DND-41 (cell line): ENCODE measurements at regions not wholly inside any gene's neighbourhood (a gene's known extent, or its start where the extent isn't known, plus 50 kb on each side); places are given as distances from the start of the nearest gene placed in this dataset.

Experiments
- ATAC-seq: fragments of 200-7000 bp; cut with Tn5 transposase; 3 replicates; pipeline ENCODE4 v1.9.1; 2021; ENCODE audit warnings: low read depth; ENCODE audit not compliant: insufficient read depth
- DNase-seq: peaks from one replicate; pipeline ENCODE4 v3.0.0-alpha.2; 2020
- H2AFZ ChIP-seq: 2 replicates; pipeline ENCODE4 v1.6.0; 2012; ENCODE audit warnings: low read depth, low read length
- H3K27ac ChIP-seq: 2 replicates; pipeline ENCODE4 v1.5.1; 2012; ENCODE audit warnings: low read length, inconsistent platforms
- H3K27me3 ChIP-seq: fragments of 200-600 bp; sonication (generic); 2 replicates; pipeline ENCODE4 v1.6.0; 2012; ENCODE audit warnings: low read length, mild to moderate bottlenecking, inconsistent platforms; ENCODE audit not compliant: insufficient read depth, poor library complexity
- H3K36me3 ChIP-seq: 2 replicates; pipeline ENCODE4 v1.5.1; 2012; ENCODE audit warnings: low read length, inconsistent platforms; ENCODE audit not compliant: insufficient read depth
- H3K4me1 ChIP-seq: 2 replicates; pipeline ENCODE4 v1.5.1; 2012; ENCODE audit warnings: mild to moderate bottlenecking, low read length; ENCODE audit not compliant: insufficient read depth
- H3K4me2 ChIP-seq: 2 replicates; pipeline ENCODE4 v1.6.0; 2012; ENCODE audit warnings: mild to moderate bottlenecking, moderate library complexity, low read length, inconsistent platforms; ENCODE audit not compliant: insufficient read depth
- H3K4me3 ChIP-seq, 2 experiments: fragments of 200-600 bp in 1 of 2; shearing (Covaris generic) in 1 of 2; 2 replicates each; pipeline ENCODE4 v1.5.1; 2012 to 2016; ENCODE audit warnings: inconsistent platforms in 2 of 2, low read length in 2 of 2, mild to moderate bottlenecking in 2 of 2, low read depth in 1 of 2, moderate library complexity in 1 of 2
- H3K79me2 ChIP-seq: 2 replicates; pipeline ENCODE4 v1.6.0; 2012; ENCODE audit warnings: low read length, inconsistent platforms; ENCODE audit not compliant: insufficient read depth
- H3K9ac ChIP-seq: 2 replicates; pipeline ENCODE4 v1.6.0; 2012; ENCODE audit warnings: low read depth, mild to moderate bottlenecking, inconsistent platforms, low read length, moderate library complexity
- H3K9me3 ChIP-seq: 2 replicates; pipeline ENCODE4 v1.5.1; 2012; ENCODE audit warnings: low read length, moderate library complexity, mild to moderate bottlenecking, inconsistent platforms; ENCODE audit not compliant: insufficient read depth, severe bottlenecking
- H4K20me1 ChIP-seq: 2 replicates; pipeline ENCODE4 v1.6.0; 2012; ENCODE audit warnings: low read length; ENCODE audit not compliant: insufficient read depth
- EZH2 ChIP-seq: IDR thresholded peaks from 3 replicates; pipeline ENCODE4 v1.6.1; 2012; ENCODE audit warnings: borderline replicate concordance, low read depth, mild to moderate bottlenecking, moderate library complexity, low read length, inconsistent platforms; ENCODE audit not compliant: severe bottlenecking
- TF ChIP-seq, protein P1 (sequence below): IDR thresholded peaks from 2 replicates; pipeline ENCODE4 v1.5.1; 2012; ENCODE audit warnings: borderline replicate concordance, low read length, moderate library complexity, mild to moderate bottlenecking; ENCODE audit not compliant: poor library complexity, severe bottlenecking; ENCODE audit errors: extremely low read depth

DNA sequence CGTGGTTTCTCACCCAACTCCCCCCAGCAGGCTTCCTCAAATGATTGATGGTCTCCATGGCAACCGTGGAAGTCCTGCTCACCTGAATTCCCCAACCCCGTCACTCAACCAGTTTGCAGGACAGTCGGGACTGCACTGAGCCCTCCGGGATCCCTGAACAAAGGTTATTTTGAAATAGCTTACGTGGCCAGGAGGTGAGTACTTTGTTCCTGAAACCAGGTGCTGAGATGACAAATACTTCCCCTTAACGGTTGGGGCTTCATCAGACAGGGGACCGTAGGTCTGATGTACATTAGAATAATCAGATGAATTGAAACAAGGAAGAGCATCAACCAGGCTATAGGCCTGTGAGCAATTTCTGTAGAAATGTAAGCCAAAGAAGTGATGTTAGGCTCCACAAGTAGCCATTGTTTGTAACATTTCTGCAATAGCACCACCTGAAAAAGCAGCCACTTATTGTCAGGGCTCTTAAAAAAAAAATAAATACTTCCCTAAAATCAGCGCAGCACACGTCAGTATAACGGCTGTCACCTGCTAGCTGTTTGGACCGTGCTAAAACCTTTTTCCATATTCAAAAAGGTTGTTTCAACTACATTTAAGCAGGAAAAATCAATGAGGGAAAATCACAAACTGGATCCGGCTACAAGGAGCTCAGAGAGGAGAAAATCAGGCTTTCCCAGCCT lies 206.4 kb upstream of the ID2 start:
- H3K27me3 ChIP-seq: no peaks in the 10 kb centered on the region
- H4K20me1 ChIP-seq: no peaks in the 10 kb centered on the region
- H3K36me3 ChIP-seq: no peaks in the 10 kb centered on the region
- H3K9ac ChIP-seq: no peak overlapping the region
- H3K4me2 ChIP-seq: no peak overlapping the region
- ATAC-seq (no peak), DNase-seq (no peak)
- H2AFZ ChIP-seq: no peak overlapping the region
- H3K27ac ChIP-seq: no peak overlapping the region
- no peak overlapping the region for H3K4me3 ChIP-seq
- no peaks in the 10 kb centered on the region for H3K79me2 ChIP-seq
- H3K9me3 ChIP-seq: no peaks in the 10 kb centered on the region
- H3K4me1 ChIP-seq: peaks cover 45% of the 10 kb centered on the region
- TF ChIP-seq EZH2: no peak
- TF ChIP-seq, protein P1, sequence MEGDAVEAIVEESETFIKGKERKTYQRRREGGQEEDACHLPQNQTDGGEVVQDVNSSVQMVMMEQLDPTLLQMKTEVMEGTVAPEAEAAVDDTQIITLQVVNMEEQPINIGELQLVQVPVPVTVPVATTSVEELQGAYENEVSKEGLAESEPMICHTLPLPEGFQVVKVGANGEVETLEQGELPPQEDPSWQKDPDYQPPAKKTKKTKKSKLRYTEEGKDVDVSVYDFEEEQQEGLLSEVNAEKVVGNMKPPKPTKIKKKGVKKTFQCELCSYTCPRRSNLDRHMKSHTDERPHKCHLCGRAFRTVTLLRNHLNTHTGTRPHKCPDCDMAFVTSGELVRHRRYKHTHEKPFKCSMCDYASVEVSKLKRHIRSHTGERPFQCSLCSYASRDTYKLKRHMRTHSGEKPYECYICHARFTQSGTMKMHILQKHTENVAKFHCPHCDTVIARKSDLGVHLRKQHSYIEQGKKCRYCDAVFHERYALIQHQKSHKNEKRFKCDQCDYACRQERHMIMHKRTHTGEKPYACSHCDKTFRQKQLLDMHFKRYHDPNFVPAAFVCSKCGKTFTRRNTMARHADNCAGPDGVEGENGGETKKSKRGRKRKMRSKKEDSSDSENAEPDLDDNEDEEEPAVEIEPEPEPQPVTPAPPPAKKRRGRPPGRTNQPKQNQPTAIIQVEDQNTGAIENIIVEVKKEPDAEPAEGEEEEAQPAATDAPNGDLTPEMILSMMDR: no peak

DNA sequence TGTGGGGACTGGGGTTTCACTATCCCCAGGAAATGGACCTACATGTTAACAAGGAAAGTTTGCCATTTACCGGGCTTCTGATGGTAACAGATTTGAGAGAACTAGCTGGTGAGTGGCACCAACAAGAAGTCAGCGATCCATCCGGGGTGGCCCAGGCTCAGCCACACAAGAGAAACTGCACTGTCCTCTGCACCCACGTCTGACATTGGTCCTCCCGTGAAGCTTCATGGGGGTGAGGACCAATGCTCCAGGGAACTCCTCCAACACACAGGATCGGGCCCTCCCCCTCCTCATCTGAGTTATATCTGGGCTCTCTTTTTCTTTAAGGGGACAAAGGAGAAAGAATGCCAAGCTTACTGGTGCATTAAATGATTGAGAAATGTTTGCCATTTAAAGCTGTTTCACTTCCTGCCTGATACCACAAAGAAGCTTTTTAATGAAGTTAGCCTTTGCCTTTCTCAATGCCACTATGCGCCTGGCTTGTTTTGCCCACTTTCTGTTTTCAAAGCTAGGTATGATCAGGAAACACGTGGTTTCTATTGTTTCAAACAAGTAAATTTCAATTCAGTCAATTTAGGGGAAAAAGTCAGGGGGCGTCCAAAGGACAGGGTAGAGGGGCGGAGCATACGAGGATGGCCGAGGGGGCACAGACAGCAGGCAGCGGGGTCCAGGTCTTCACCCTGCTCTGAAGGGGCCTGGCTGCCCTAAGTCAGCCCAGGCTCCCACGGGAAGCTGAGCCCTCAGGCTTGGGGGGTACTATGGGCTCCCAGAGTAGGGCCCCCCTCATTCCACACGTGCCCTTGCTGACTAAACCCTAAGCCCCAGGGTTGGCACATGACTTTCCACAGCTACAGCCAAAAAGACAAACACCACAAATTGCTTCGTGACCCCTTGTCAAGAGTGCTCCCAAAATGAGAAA lies 204.0 kb upstream of the ID2 start:
- H3K27me3 ChIP-seq: no peaks in the 10 kb centered on the region
- no peaks in the 10 kb centered on the region for H3K36me3 ChIP-seq
- H3K27ac ChIP-seq: peak overlapping the region; percentile 74
- 0 out of 2 replicates have a peak overlapping the region, but pooled peaks have one; percentile 9 for H3K9ac ChIP-seq
- no peak overlapping the region for H3K4me3 ChIP-seq
- no peaks in the 10 kb centered on the region for H3K9me3 ChIP-seq
- H3K4me2 ChIP-seq: peak overlapping the region; percentile 18
- H3K4me1 ChIP-seq: peaks cover 21% of the 10 kb centered on the region
- no peaks in the 10 kb centered on the region for H4K20me1 ChIP-seq
- DNase-seq (peak; percentile 53), ATAC-seq (peak; percentile 78)
- H2AFZ ChIP-seq: peak overlapping the region; percentile 37
- no peaks in the 10 kb centered on the region for H3K79me2 ChIP-seq
- TF ChIP-seq, protein P1: no peak
- no peak for TF ChIP-seq EZH2

GRCh38 chr2:8478471-8478793 lies 203.4 kb upstream of the ID2 start:
- no peak overlapping the region for H3K4me2 ChIP-seq
- peaks cover 19% of the 10 kb centered on the region for H3K4me1 ChIP-seq
- DNase-seq: no peak
- H3K9me3 ChIP-seq: no peaks in the 10 kb centered on the region
- no peaks in the 10 kb centered on the region for H3K27me3 ChIP-seq
- H2AFZ ChIP-seq: no peak overlapping the region
- H3K79me2 ChIP-seq: no peaks in the 10 kb centered on the region
- no peaks in the 10 kb centered on the region for H3K36me3 ChIP-seq
- no peak for ATAC-seq
- TF ChIP-seq EZH2: no peak
- TF ChIP-seq, protein P1: no peak
- H4K20me1 ChIP-seq: no peaks in the 10 kb centered on the region
- no peak overlapping the region for H3K4me3 ChIP-seq
- 0 out of 2 replicates have a peak overlapping the region, but pooled peaks have one; percentile 9 for H3K9ac ChIP-seq
- peak overlapping the region; percentile 74 for H3K27ac ChIP-seq
